GM12801 (cell line): ENCODE measurements at regions not wholly inside any gene's neighbourhood (a gene's known extent, or its start where the extent isn't known, plus 50 kb on each side); places are given as distances from the start of the nearest gene placed in this dataset.

ENCODE experiments used
- CTCF ChIP-seq: IDR thresholded peaks from one replicate; pipeline ENCODE4 v1.5.1; 2011; ENCODE audit warnings: control low read depth; ENCODE audit not compliant: insufficient read length; ENCODE audit errors: extremely low read depth

GRCh38 chr18:51337406-51337805, 139.9 kb upstream of the MEX3C start:
- TF ChIP-seq CTCF = no peak

- no peak for TF ChIP-seq CTCF
Observed at GRCh38 chr18:51339856-51340255, 142.4 kb upstream of the MEX3C start.

- TF ChIP-seq CTCF = no peak
Observed at GRCh38 chr18:51340332-51340731, 142.9 kb upstream of the MEX3C start.

GRCh38 chr18:51342815-51343214, 145.3 kb upstream of the MEX3C start:
- no peak for TF ChIP-seq CTCF

- TF ChIP-seq CTCF = no peak
Observed at GRCh38 chr18:51345848-51346391, 148.4 kb upstream of the MEX3C start.

- no peak for TF ChIP-seq CTCF
Observed at GRCh38 chr18:51346404-51346803, 148.9 kb upstream of the MEX3C start.

GRCh38 chr18:51350081-51350480, 152.6 kb upstream of the MEX3C start:
- TF ChIP-seq CTCF = no peak

GRCh38 chr18:51355841-51356240, 158.4 kb upstream of the MEX3C start:
- TF ChIP-seq CTCF = no peak
